ENCODE measurements at regions not wholly inside any gene's neighbourhood (a gene's known extent, or its start where the extent isn't known, plus 50 kb on each side); places are given as distances from the start of the nearest gene placed in this dataset.

- TF ChIP-seq CTCF (IDR thresholded peaks at IDR 0.05) = no peak
- no peak for TF ChIP-seq POLR2A (IDR thresholded peaks at IDR 0.05)
Observed at GRCh38 chr17:53135969-53136368, 686.8 kb upstream of the KIF2B start.
